Stimulated activated CD4-positive, alpha-beta T cell treated with anti-CD3 and anti-CD28 coated beads, TNF-alpha, amount 100 ng/mL, for 1 hour (primary cell): ENCODE measurements at regions not wholly inside any gene's neighbourhood (a gene's known extent, or its start where the extent isn't known, plus 50 kb on each side); places are given as distances from the start of the nearest gene placed in this dataset.

Experiments
- DNase-seq, 3 donors: peaks; one replicate each; pipeline ENCODE4 v3.0.0-alpha.2; 2020; ENCODE audit warnings: low read depth in 3 of 3, low spot score in 1 of 3

GRCh38 chr2:180662521-180662920 lies 317.9 kb upstream of the UBE2E3 start:
- DNase-seq = no peak

GRCh38 chr2:180661686-180662030 lies 318.7 kb upstream of the UBE2E3 start:
- no peak for DNase-seq

- no peak for DNase-seq
These were observed 319.3 kb upstream of the UBE2E3 start for GRCh38 chr2:180660881-180661685.

- no peak for DNase-seq
These were observed 320.2 kb upstream of the UBE2E3 start for GRCh38 chr2:180660207-180660606.

- no peak for DNase-seq
These were observed 323.4 kb upstream of the UBE2E3 start for GRCh38 chr2:180657054-180657453.

GRCh38 chr2:180656455-180656847 lies 324.0 kb upstream of the UBE2E3 start:
- DNase-seq = no peak

- no peak for DNase-seq
These were observed 324.5 kb upstream of the UBE2E3 start for GRCh38 chr2:180655842-180656454.

- DNase-seq = no peak
These were observed 325.0 kb upstream of the UBE2E3 start for GRCh38 chr2:180655393-180655792.

GRCh38 chr2:180653481-180653880 lies 326.9 kb upstream of the UBE2E3 start:
- no peak for DNase-seq

- DNase-seq = no peak
These were observed 327.6 kb upstream of the UBE2E3 start for GRCh38 chr2:180652794-180653193.

- DNase-seq = no peak
These were observed 328.8 kb upstream of the UBE2E3 start for GRCh38 chr2:180651596-180651995.

GRCh38 chr2:180647621-180648020 lies 332.8 kb upstream of the UBE2E3 start:
- DNase-seq = no peak

- DNase-seq = no peak
These were observed 333.2 kb upstream of the UBE2E3 start for GRCh38 chr2:180647221-180647620.

GRCh38 chr2:180646756-180647155 lies 333.6 kb upstream of the UBE2E3 start:
- DNase-seq = no peak

- DNase-seq = no peak
These were observed 335.7 kb upstream of the UBE2E3 start for GRCh38 chr2:180644709-180645108.

GRCh38 chr2:180630756-180631155 lies 349.6 kb upstream of the UBE2E3 start:
- no peak for DNase-seq

- no peak for DNase-seq
These were observed 355.2 kb upstream of the UBE2E3 start for GRCh38 chr2:180625006-180625844.

- no peak for DNase-seq
These were observed 358.2 kb upstream of the UBE2E3 start for GRCh38 chr2:180621941-180622918.

- no peak for DNase-seq
These were observed 359.0 kb upstream of the UBE2E3 start for GRCh38 chr2:180621366-180621765.

GRCh38 chr2:180618570-180618969 lies 361.8 kb upstream of the UBE2E3 start:
- DNase-seq = no peak

- no peak for DNase-seq
These were observed 365.6 kb upstream of the UBE2E3 start for GRCh38 chr2:180614776-180615175.
